ENCODE measurements at regions not wholly inside any gene's neighbourhood (a gene's known extent, or its start where the extent isn't known, plus 50 kb on each side); places are given as distances from the start of the nearest gene placed in this dataset.

GRCh38 chr11:80844110-80844819 is 1403.4 kb upstream of the TENM4 start:
- TF ChIP-seq FOXA1 (IDR thresholded peaks at IDR 0.05) (no peak), BHLHE40 (IDR thresholded peaks at IDR 0.05; ENCODE audit: borderline replicate concordance) (no peak), CTBP1 (IDR thresholded peaks at IDR 0.05; ENCODE audit: borderline replicate concordance) (no peak), SP1 (IDR thresholded peaks at IDR 0.05) (no peak), SUZ12 (IDR thresholded peaks at IDR 0.05) (no peak), ZNF384 (IDR thresholded peaks at IDR 0.05) (no peak), L3MBTL2 (conservative IDR thresholded peaks at IDR 0.05) (no peak)
